RPMI7951 (cell line): ENCODE measurements at regions not wholly inside any gene's neighbourhood (a gene's known extent, or its start where the extent isn't known, plus 50 kb on each side); places are given as distances from the start of the nearest gene placed in this dataset.

Experiments used
- DNase-seq: peaks from one replicate; pipeline ENCODE4 v3.0.0-alpha.2; 2012; ENCODE audit warnings: low read depth

GRCh38 chr5:73395256-73395655, 53.3 kb downstream of the FOXD1 start:
- DNase-seq, result no peak

GRCh38 chr5:73394610-73395009, 54.0 kb downstream of the FOXD1 start:
- DNase-seq, result no peak

- DNase-seq, result peak; percentile 38
Observed at GRCh38 chr5:73393611-73394489, 54.7 kb downstream of the FOXD1 start.

GRCh38 chr5:73392775-73393174, 55.8 kb downstream of the FOXD1 start:
- no peak for DNase-seq

GRCh38 chr5:73391441-73391881, 57.1 kb downstream of the FOXD1 start:
- no peak for DNase-seq

GRCh38 chr5:73390972-73391371, 57.6 kb downstream of the FOXD1 start:
- no peak for DNase-seq

GRCh38 chr5:73388740-73389139, 59.8 kb downstream of the FOXD1 start:
- no peak for DNase-seq

GRCh38 chr5:73388306-73388684, 60.3 kb downstream of the FOXD1 start:
- DNase-seq, result peak; percentile 34

- peak; percentile 37 for DNase-seq
Observed at GRCh38 chr5:73387601-73388305, 60.8 kb downstream of the FOXD1 start.

- DNase-seq, result no peak
Observed at GRCh38 chr5:73387149-73387591, 61.4 kb downstream of the FOXD1 start.

GRCh38 chr5:73384861-73385260, 63.7 kb downstream of the FOXD1 start:
- DNase-seq, result no peak

GRCh38 chr5:73382401-73382740, 66.2 kb downstream of the FOXD1 start:
- DNase-seq, result no peak

GRCh38 chr5:73381590-73382400, 66.8 kb downstream of the FOXD1 start:
- DNase-seq, result no peak

- no peak for DNase-seq
Observed at GRCh38 chr5:73380710-73381589, 67.6 kb downstream of the FOXD1 start.

GRCh38 chr5:73380041-73380440, 68.5 kb downstream of the FOXD1 start:
- no peak for DNase-seq

GRCh38 chr5:73379435-73379834, 69.1 kb downstream of the FOXD1 start:
- no peak for DNase-seq

- no peak for DNase-seq
Observed at GRCh38 chr5:73378765-73379164, 69.8 kb downstream of the FOXD1 start.

- DNase-seq, result no peak
Observed at GRCh38 chr5:73378070-73378469, 70.5 kb downstream of the FOXD1 start.

- peak; percentile 51 for DNase-seq
Observed at GRCh38 chr5:73376618-73377170, 71.9 kb downstream of the FOXD1 start.

GRCh38 chr5:73375949-73376348, 72.6 kb downstream of the FOXD1 start:
- no peak for DNase-seq

GRCh38 chr5:73375191-73375545, 73.4 kb downstream of the FOXD1 start:
- DNase-seq, result no peak
